Glutamatergic neuron (in vitro differentiated cells): ENCODE measurements at regions not wholly inside any gene's neighbourhood (a gene's known extent, or its start where the extent isn't known, plus 50 kb on each side); places are given as distances from the start of the nearest gene placed in this dataset.

Source experiments
- DNase-seq: peaks from one replicate; pipeline ENCODE4 v3.0.0; 2022
- H3K27ac Mint-ChIP-seq: one replicate; pipeline ENCODE4 v1.8.0; 2020; ENCODE audit warnings: mild to moderate bottlenecking, mixed read lengths, inconsistent platforms; ENCODE audit not compliant: unreplicated experiment
- H3K27me3 Mint-ChIP-seq: one replicate; pipeline ENCODE4 v1.8.0; 2020; ENCODE audit warnings: mild to moderate bottlenecking, moderate library complexity, mixed read lengths, inconsistent platforms; ENCODE audit not compliant: unreplicated experiment
- H3K36me3 Mint-ChIP-seq: one replicate; pipeline ENCODE4 v1.8.0; 2020; ENCODE audit warnings: mild to moderate bottlenecking, mixed read lengths, inconsistent platforms; ENCODE audit not compliant: unreplicated experiment
- H3K4me1 Mint-ChIP-seq: one replicate; pipeline ENCODE4 v1.8.0; 2020; ENCODE audit warnings: mild to moderate bottlenecking, low read depth, mixed read lengths, inconsistent platforms; ENCODE audit not compliant: unreplicated experiment
- H3K4me3 Mint-ChIP-seq: one replicate; pipeline ENCODE4 v1.8.0; 2020; ENCODE audit warnings: mild to moderate bottlenecking, mixed read lengths, inconsistent platforms; ENCODE audit not compliant: unreplicated experiment
- H3K9me3 Mint-ChIP-seq: one replicate; pipeline ENCODE4 v1.8.0; 2020; ENCODE audit warnings: mild to moderate bottlenecking, moderate library complexity, mixed read lengths, inconsistent platforms; ENCODE audit not compliant: unreplicated experiment
- TF ChIP-seq, protein P1 (sequence below): fragments of 200-600 bp; sonication (generic); IDR thresholded peaks from one replicate; pipeline ENCODE4 v1.5.0; 2021; ENCODE audit not compliant: partially characterized antibody, unreplicated experiment

- no peaks in the 10 kb centered on the region for H3K36me3 Mint-ChIP-seq
- no peak overlapping the region for H3K27ac Mint-ChIP-seq
- no peak for DNase-seq
- no peaks in the 10 kb centered on the region for H3K27me3 Mint-ChIP-seq
- no peaks in the 10 kb centered on the region for H3K9me3 Mint-ChIP-seq
- TF ChIP-seq, protein P1, sequence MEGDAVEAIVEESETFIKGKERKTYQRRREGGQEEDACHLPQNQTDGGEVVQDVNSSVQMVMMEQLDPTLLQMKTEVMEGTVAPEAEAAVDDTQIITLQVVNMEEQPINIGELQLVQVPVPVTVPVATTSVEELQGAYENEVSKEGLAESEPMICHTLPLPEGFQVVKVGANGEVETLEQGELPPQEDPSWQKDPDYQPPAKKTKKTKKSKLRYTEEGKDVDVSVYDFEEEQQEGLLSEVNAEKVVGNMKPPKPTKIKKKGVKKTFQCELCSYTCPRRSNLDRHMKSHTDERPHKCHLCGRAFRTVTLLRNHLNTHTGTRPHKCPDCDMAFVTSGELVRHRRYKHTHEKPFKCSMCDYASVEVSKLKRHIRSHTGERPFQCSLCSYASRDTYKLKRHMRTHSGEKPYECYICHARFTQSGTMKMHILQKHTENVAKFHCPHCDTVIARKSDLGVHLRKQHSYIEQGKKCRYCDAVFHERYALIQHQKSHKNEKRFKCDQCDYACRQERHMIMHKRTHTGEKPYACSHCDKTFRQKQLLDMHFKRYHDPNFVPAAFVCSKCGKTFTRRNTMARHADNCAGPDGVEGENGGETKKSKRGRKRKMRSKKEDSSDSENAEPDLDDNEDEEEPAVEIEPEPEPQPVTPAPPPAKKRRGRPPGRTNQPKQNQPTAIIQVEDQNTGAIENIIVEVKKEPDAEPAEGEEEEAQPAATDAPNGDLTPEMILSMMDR = no peak
- no peak overlapping the region for H3K4me3 Mint-ChIP-seq
- H3K4me1 Mint-ChIP-seq = peaks cover 3% of the 10 kb centered on the region
These were observed 117.0 kb upstream of the CXCL14 start for GRCh38 chr5:135695656-135696313.

- Mint-ChIP-seq H3K27ac (no peak overlapping the region), H3K4me3 (no peak overlapping the region), H3K4me1 (peaks cover 3% of the 10 kb centered on the region), H3K9me3 (no peaks in the 10 kb centered on the region), H3K27me3 (no peaks in the 10 kb centered on the region), H3K36me3 (no peaks in the 10 kb centered on the region)
- no peak for DNase-seq
- TF ChIP-seq, protein P1 = no peak
These were observed 116.1 kb upstream of the CXCL14 start for GRCh38 chr5:135694906-135695305.

- Mint-ChIP-seq H3K36me3 (no peaks in the 10 kb centered on the region), H3K4me1 (peaks cover 3% of the 10 kb centered on the region), H3K27me3 (peaks cover 2% of the 10 kb centered on the region), H3K27ac (no peak overlapping the region), H3K9me3 (no peaks in the 10 kb centered on the region), H3K4me3 (no peak overlapping the region)
- DNase-seq = no peak
- TF ChIP-seq, protein P1 = no peak
These were observed 115.2 kb upstream of the CXCL14 start for GRCh38 chr5:135694012-135694411.

DNA sequence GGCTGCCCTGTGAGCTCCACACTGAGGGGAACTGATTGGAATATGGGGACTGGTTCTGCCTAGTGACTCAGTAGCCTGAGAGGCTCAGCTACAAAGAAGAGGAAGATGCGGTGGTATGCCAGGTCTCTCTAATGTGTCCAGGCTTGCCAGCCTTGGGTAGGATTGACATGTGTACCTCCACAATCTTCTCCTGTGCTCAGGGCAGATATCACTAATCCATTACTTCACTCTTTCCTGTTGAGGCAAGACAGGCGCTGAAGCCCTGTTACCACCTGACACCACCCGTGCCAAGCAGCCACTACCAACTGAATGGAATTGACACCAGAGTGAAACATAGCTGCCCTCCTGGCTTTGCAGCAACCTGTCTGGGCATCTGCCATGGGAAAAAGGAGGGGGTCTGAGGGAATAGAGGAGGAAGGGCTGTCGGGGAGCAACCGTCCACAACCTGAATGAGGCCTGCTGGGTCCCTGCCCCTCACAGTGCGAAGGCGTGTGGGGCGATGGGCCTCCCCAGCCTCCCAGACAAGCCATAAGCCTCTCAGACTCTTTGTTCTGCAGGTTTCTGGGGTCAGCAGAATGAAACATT lies 114.7 kb upstream of the CXCL14 start:
- DNase-seq = no peak
- Mint-ChIP-seq H3K4me1 (peaks cover 3% of the 10 kb centered on the region), H3K9me3 (no peaks in the 10 kb centered on the region), H3K36me3 (no peaks in the 10 kb centered on the region), H3K4me3 (no peak overlapping the region), H3K27ac (no peak overlapping the region), H3K27me3 (peaks cover 2% of the 10 kb centered on the region)
- TF ChIP-seq, protein P1 = no peak

DNA sequence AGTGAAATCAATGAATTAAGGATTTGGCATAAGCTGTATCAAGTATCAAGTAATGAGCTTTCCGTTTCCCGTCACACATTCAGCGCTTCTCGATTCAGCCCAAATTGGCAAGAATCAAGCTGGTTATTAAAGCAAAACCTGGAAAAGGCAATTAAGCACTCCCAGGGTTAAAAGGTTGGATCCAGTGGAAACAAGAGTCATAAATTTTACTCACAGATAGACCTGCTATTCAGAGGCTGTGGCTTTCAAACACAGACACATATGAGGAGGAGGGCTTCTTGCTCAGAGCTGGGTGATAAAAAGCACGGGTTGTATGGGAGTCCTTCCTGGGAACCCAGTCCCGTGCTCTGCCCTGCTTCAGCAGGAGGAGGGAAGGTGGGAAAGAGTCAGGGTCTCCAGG lies 112.3 kb upstream of the CXCL14 start:
- H3K27me3 Mint-ChIP-seq = peaks cover 2% of the 10 kb centered on the region
- no peak overlapping the region for H3K4me3 Mint-ChIP-seq
- no peak overlapping the region for H3K27ac Mint-ChIP-seq
- peaks cover 3% of the 10 kb centered on the region for H3K4me1 Mint-ChIP-seq
- TF ChIP-seq, protein P1 = no peak
- no peaks in the 10 kb centered on the region for H3K36me3 Mint-ChIP-seq
- no peak for DNase-seq
- no peaks in the 10 kb centered on the region for H3K9me3 Mint-ChIP-seq
